CD14-positive monocyte (primary cell): ENCODE measurements at regions not wholly inside any gene's neighbourhood (a gene's known extent, or its start where the extent isn't known, plus 50 kb on each side); places are given as distances from the start of the nearest gene placed in this dataset.

Source experiments
- DNase-seq, 3 donors: peaks; one replicate each; pipeline ENCODE4 v3.0.0-alpha.2; 2011 to 2022
- H2AFZ ChIP-seq: 2 replicates; pipeline ENCODE4 v1.6.0; 2012; ENCODE audit warnings: mild to moderate bottlenecking, low read depth, low read length, inconsistent platforms; ENCODE audit not compliant: insufficient read depth, poor library complexity, severe bottlenecking
- H3K27ac ChIP-seq, 2 donors: 1 replicate in 1 of 2; 2 replicates in 1 of 2; pipeline ENCODE4 v1.5.1; 2012 to 2013; ENCODE audit warnings: low read length in 2 of 2, control low read depth in 1 of 2, inconsistent platforms in 1 of 2, low read depth in 1 of 2, mild to moderate bottlenecking in 1 of 2
- H3K27me3 ChIP-seq, 2 donors: one replicate each; pipeline versions ENCODE4 v1.6.0 to v1.6.1; 2011 to 2013; ENCODE audit warnings: low read length in 2 of 2; ENCODE audit not compliant: control insufficient read depth in 2 of 2, insufficient read depth in 2 of 2
- H3K36me3 ChIP-seq, 2 donors: replicated peaks in 1 of 2; 1 replicate in 1 of 2; 2 replicates in 1 of 2; pipeline versions ENCODE4 v1.5.1 to v1.6.1; 2012 to 2013; ENCODE audit warnings: low read length in 2 of 2, control low read depth in 1 of 2, inconsistent platforms in 1 of 2, mild to moderate bottlenecking in 1 of 2; ENCODE audit not compliant: insufficient read depth in 2 of 2, control insufficient read depth in 1 of 2
- H3K4me1 ChIP-seq, 2 donors: 1 replicate in 1 of 2; 2 replicates in 1 of 2; pipeline versions ENCODE4 v1.5.1 to v1.6.1; 2012 to 2013; ENCODE audit warnings: low read length in 2 of 2, control low read depth in 1 of 2, inconsistent platforms in 1 of 2, mild to moderate bottlenecking in 1 of 2, moderate library complexity in 1 of 2; ENCODE audit not compliant: insufficient read depth in 2 of 2, control insufficient read depth in 1 of 2
- H3K4me2 ChIP-seq: replicated peaks from 2 replicates; pipeline ENCODE3; 2012; ENCODE audit warnings: low read length, moderate library complexity, mild to moderate bottlenecking; ENCODE audit not compliant: poor library complexity, severe bottlenecking; ENCODE audit errors: extremely low read depth
- H3K4me3 ChIP-seq, 3 experiments: fragments of 200-600 bp in 1 of 3; sonication (generic) in 1 of 3; replicated peaks in 1 of 3; 1 replicate in 2 of 3; 2 replicates in 1 of 3; pipeline ENCODE4 v1.5.1; 2011 to 2013; ENCODE audit warnings: low read length in 3 of 3, mild to moderate bottlenecking in 3 of 3, control low read depth in 2 of 3, low read depth in 2 of 3, inconsistent platforms in 1 of 3, moderate library complexity in 1 of 3
- H3K79me2 ChIP-seq: 2 replicates; pipeline ENCODE4 v1.6.0; 2012; ENCODE audit warnings: mild to moderate bottlenecking, control low read depth, inconsistent platforms, low read length, moderate library complexity; ENCODE audit not compliant: insufficient read depth
- H3K9ac ChIP-seq: 2 replicates; pipeline ENCODE4 v1.6.0; 2017; ENCODE audit warnings: low read length, mild to moderate bottlenecking; ENCODE audit not compliant: insufficient read depth, poor library complexity, severe bottlenecking
- H3K9me3 ChIP-seq, 2 donors: replicated peaks in 1 of 2; 1 replicate in 1 of 2; 2 replicates in 1 of 2; pipeline versions ENCODE4 v1.5.1 to v1.6.1; 2012 to 2013; ENCODE audit warnings: low read length in 2 of 2, control low read depth in 1 of 2; ENCODE audit not compliant: control insufficient read depth in 1 of 2, insufficient read depth in 1 of 2
- H4K20me1 ChIP-seq: 2 replicates; pipeline ENCODE4 v1.6.0; 2012; ENCODE audit warnings: mild to moderate bottlenecking, low read length, control low read depth, moderate library complexity; ENCODE audit not compliant: insufficient read depth
- H3K27ac Mint-ChIP-seq, 7 donors: one replicate each; pipeline ENCODE4 v1.8.0; 2020; ENCODE audit warnings: mild to moderate bottlenecking in 7 of 7, mixed read lengths in 7 of 7, moderate library complexity in 6 of 7, inconsistent platforms in 2 of 7
- H3K27me3 Mint-ChIP-seq, 3 donors: one replicate each; pipeline ENCODE4 v1.8.0; 2021 to 2022; ENCODE audit warnings: low read depth in 3 of 3, mild to moderate bottlenecking in 3 of 3, mixed read lengths in 3 of 3, moderate library complexity in 3 of 3, inconsistent platforms in 1 of 3
- H3K36me3 Mint-ChIP-seq, 2 donors: one replicate each; pipeline ENCODE4 v1.8.0; 2020; ENCODE audit warnings: mixed read lengths in 2 of 2, inconsistent platforms in 1 of 2, mild to moderate bottlenecking in 1 of 2
- H3K4me1 Mint-ChIP-seq: one replicate; pipeline ENCODE4 v1.8.0; 2020; ENCODE audit warnings: mild to moderate bottlenecking, mixed read lengths
- H3K4me3 Mint-ChIP-seq, 2 donors: one replicate each; pipeline ENCODE4 v1.8.0; 2020; ENCODE audit warnings: mild to moderate bottlenecking in 2 of 2, mixed read lengths in 2 of 2, moderate library complexity in 1 of 2
- H3K9me3 Mint-ChIP-seq, 7 donors: one replicate each; pipeline ENCODE4 v1.8.0; 2020 to 2022; ENCODE audit warnings: mixed read lengths in 7 of 7, mild to moderate bottlenecking in 6 of 7, moderate library complexity in 6 of 7, inconsistent platforms in 2 of 7
- WGBS: methylation state at CpG from one replicate; pipeline ENCODE4 v1.1.5; 2013; ENCODE audit warnings: missing lambda C conversion rate; ENCODE audit not compliant: insufficient coverage; 5-methylcytosine and 5-hydroxymethylcytosine counted together
- intact Hi-C, 2 donors: fragments of 100-400 bp; cut with micrococcal nuclease; formaldehyde crosslinking; loops; one replicate each; pipeline versions ENCODE4 v1.15.0 to v1.15.1; 2023
- TF ChIP-seq, protein P1 (sequence below): fragments of 200-600 bp; IDR thresholded peaks from one replicate; pipeline ENCODE4 v1.8.0; 2022; ENCODE audit warnings: antibody characterized with exemption, mild to moderate bottlenecking

DNA sequence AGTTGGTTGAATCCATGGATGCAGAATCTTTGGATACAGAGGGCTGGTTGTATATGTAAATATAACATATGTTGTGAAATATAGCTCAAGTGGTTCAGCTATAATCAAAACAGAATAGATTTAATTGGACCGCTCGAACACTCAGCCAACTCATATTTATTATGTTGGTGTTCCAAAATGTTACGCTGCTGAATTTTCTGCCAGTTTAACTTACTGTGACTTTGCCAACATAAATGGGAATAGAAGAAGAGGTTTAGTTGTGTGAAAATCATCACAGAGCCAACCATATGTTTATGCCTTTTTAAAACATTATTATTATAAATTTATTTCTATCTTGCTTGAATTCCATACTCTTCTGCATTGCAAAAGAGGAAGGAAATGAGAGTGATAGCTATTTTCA lies 178.2 kb upstream of the FBXL7 start:
- Histone ChIP-seq H4K20me1 (no peaks in the 10 kb centered on the region), H3K4me1 (no peaks in the 10 kb centered on the region), H3K79me2 (no peaks in the 10 kb centered on the region), H3K36me3 (no peaks in the 10 kb centered on the region), H3K27me3 (no peaks in the 10 kb centered on the region), H3K9me3 (no peaks in the 10 kb centered on the region), H3K4me3 (no peak overlapping the region), H3K9ac (no peak overlapping the region), H3K27ac (no peak overlapping the region), H2AFZ (no peak overlapping the region), H3K4me2 (no peak overlapping the region)
- DNase-seq: no peak
- Mint-ChIP-seq H3K27ac (no peak overlapping the region), H3K27me3 (no peaks in the 10 kb centered on the region), H3K36me3 (no peaks in the 10 kb centered on the region), H3K9me3 (peaks cover 0 to 6% (median 3%) of the 10 kb centered on the region in 7 donors), H3K4me3 (no peak overlapping the region), H3K4me1 (no peaks in the 10 kb centered on the region)
- intact Hi-C loops: no loop called here
- TF ChIP-seq, protein P1, sequence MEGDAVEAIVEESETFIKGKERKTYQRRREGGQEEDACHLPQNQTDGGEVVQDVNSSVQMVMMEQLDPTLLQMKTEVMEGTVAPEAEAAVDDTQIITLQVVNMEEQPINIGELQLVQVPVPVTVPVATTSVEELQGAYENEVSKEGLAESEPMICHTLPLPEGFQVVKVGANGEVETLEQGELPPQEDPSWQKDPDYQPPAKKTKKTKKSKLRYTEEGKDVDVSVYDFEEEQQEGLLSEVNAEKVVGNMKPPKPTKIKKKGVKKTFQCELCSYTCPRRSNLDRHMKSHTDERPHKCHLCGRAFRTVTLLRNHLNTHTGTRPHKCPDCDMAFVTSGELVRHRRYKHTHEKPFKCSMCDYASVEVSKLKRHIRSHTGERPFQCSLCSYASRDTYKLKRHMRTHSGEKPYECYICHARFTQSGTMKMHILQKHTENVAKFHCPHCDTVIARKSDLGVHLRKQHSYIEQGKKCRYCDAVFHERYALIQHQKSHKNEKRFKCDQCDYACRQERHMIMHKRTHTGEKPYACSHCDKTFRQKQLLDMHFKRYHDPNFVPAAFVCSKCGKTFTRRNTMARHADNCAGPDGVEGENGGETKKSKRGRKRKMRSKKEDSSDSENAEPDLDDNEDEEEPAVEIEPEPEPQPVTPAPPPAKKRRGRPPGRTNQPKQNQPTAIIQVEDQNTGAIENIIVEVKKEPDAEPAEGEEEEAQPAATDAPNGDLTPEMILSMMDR: no peak
- no CpG with 5 or more reads among the region's 3 CpGs for WGBS

DNA sequence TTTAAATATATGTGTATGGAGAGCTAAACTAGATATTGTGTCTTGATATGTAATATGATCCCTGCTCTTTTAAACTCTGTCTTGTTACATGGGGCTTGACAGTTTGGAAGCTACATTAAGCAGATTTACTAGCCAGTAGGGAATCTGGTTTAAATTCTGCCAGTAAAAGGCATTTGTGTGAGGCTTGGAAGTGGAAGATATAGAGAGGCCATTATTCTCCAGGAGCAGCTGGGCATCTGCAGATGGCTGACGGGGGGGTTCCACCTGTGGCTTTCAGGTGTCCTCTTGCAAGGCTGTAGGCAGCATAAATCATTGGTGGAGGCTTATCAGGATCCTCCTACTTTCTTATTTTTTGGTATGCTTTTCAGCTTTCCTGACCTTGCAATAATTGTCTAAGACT lies 179.1 kb upstream of the FBXL7 start:
- H3K27me3 Mint-ChIP-seq: no peaks in the 10 kb centered on the region
- no peaks in the 10 kb centered on the region for H3K27me3 ChIP-seq
- H2AFZ ChIP-seq: no peak overlapping the region
- WGBS: 80% methylated on average over 1 of the region's 1 CpG
- no peaks in the 10 kb centered on the region for H3K9me3 ChIP-seq
- no peak overlapping the region for H3K4me3 ChIP-seq
- DNase-seq: no peak
- TF ChIP-seq, protein P1: no peak
- H3K4me2 ChIP-seq: no peak overlapping the region
- intact Hi-C loops: no loop called here
- no peaks in the 10 kb centered on the region for H3K79me2 ChIP-seq
- H3K36me3 ChIP-seq: no peaks in the 10 kb centered on the region
- no peak overlapping the region for H3K9ac ChIP-seq
- no peak overlapping the region for H3K4me3 Mint-ChIP-seq
- H3K9me3 Mint-ChIP-seq: peaks cover 0 to 6% (median 0%) of the 10 kb centered on the region in 7 donors
- H3K27ac ChIP-seq: no peak overlapping the region
- no peaks in the 10 kb centered on the region for H3K4me1 Mint-ChIP-seq
- no peaks in the 10 kb centered on the region for H4K20me1 ChIP-seq
- H3K27ac Mint-ChIP-seq: peak overlapping the region in 1 of 7 donors; percentile 30
- H3K36me3 Mint-ChIP-seq: no peaks in the 10 kb centered on the region
- H3K4me1 ChIP-seq: no peaks in the 10 kb centered on the region
